A673 (cell line): ENCODE measurements at regions not wholly inside any gene's neighbourhood (a gene's known extent, or its start where the extent isn't known, plus 50 kb on each side); places are given as distances from the start of the nearest gene placed in this dataset.

Experiments used
- CTCF ChIP-seq: fragments of 300-800, 200-600 bp; sonication (generic); conservative IDR thresholded peaks from 2 replicates; pipeline ENCODE4 v1.5.1; 2017; ENCODE audit warnings: low read depth, mild to moderate bottlenecking, antibody characterized with exemption, low read length, moderate library complexity, mixed read lengths
- EZH2 ChIP-seq: fragments of 200-600 bp; sonication (generic); IDR thresholded peaks from 2 replicates; pipeline ENCODE4 v1.6.1; 2017; ENCODE audit warnings: borderline replicate concordance, low read depth, mild to moderate bottlenecking, mixed read lengths, antibody characterized with exemption, low read length; ENCODE audit not compliant: poor library complexity, severe bottlenecking

GRCh38 chr15:94027581-94027980 lies 203.8 kb upstream of the MCTP2 start:
- TF ChIP-seq CTCF, result no peak
- TF ChIP-seq EZH2, result no peak
